Sigmoid colon (tissue), 6 donors: ENCODE measurements at regions not wholly inside any gene's neighbourhood (a gene's known extent, or its start where the extent isn't known, plus 50 kb on each side); places are given as distances from the start of the nearest gene placed in this dataset.

Experiments used
- DNase-seq: peaks from one replicate; pipeline ENCODE4 v3.0.0-alpha.2; 2019
- H3K27ac ChIP-seq, 4 donors: fragments of 200-600 bp; sonication (generic); one replicate each; pipeline ENCODE4 v1.5.1; 2016 to 2019; ENCODE audit warnings: mild to moderate bottlenecking in 1 of 4
- H3K27me3 ChIP-seq, 3 donors: fragments of 200-600 bp; sonication (generic); one replicate each; pipeline ENCODE4 v1.5.1; 2019; ENCODE audit warnings: mild to moderate bottlenecking in 1 of 3
- H3K36me3 ChIP-seq, 4 donors: fragments of 200-600 bp; sonication (generic); one replicate each; pipeline ENCODE4 v1.5.1; 2016 to 2019
- H3K4me1 ChIP-seq, 4 donors: fragments of 200-600 bp; sonication (generic); one replicate each; pipeline ENCODE4 v1.5.1; 2017 to 2019
- H3K4me3 ChIP-seq, 4 donors: fragments of 200-600 bp; sonication (generic); one replicate each; pipeline ENCODE4 v1.5.1; 2017 to 2019; ENCODE audit warnings: mild to moderate bottlenecking in 2 of 4, moderate library complexity in 1 of 4
- H3K9me3 ChIP-seq, 4 donors: fragments of 200-600 bp in 3 of 4; sonication (generic) in 3 of 4; one replicate each; pipeline versions ENCODE4 v1.5.1 to v1.6.1; 2013 to 2019
- CTCF ChIP-seq, 4 experiments: fragments of 450-650 bp in 3 of 4; fragments of 200-600 bp in 1 of 4; IDR thresholded peaks; one replicate each; pipeline ENCODE4 v1.5.1; 2016 to 2019; ENCODE audit warnings: antibody characterized with exemption in 4 of 4, mild to moderate bottlenecking in 3 of 4, moderate library complexity in 2 of 4
- EP300 ChIP-seq, 4 donors: sonication (generic); formaldehyde crosslinking; IDR thresholded peaks; one replicate each; pipeline ENCODE4 v1.6.1; 2017; ENCODE audit warnings: antibody characterized with exemption in 4 of 4
- POLR2A ChIP-seq, 2 donors: fragments of 450-650 bp; IDR thresholded peaks; one replicate each; pipeline ENCODE4 v1.6.1; 2016; ENCODE audit warnings: antibody characterized with exemption in 2 of 2, mild to moderate bottlenecking in 2 of 2, moderate library complexity in 2 of 2
- POLR2AphosphoS5 ChIP-seq, 4 donors: sonication (generic); formaldehyde crosslinking; IDR thresholded peaks; one replicate each; pipeline ENCODE4 v1.6.1; 2017; ENCODE audit warnings: antibody characterized with exemption in 4 of 4
- WGBS, 2 donors: extraction: QIAGEN DNeasy Blood & Tissue Kit; methylation state at CpG; one replicate each; pipeline ENCODE4 v1.1.7; 2013; 5-methylcytosine and 5-hydroxymethylcytosine counted together
- intact Hi-C: fragments of 100-400 bp; cut with DNase I; formaldehyde crosslinking; loops from one replicate; pipeline ENCODE4 v1.15.1; 2023
- donor health status: healthy with polysubstance abuse.
- donor health status: healthy.

GRCh38 chr9:103116246-103116645 lies 121.1 kb downstream of the CYLC2 start:
- 77 to 78% methylated on average over 2 of the region's 2 CpGs for WGBS, 2 donors
- no peak for DNase-seq
- H3K9me3 ChIP-seq = no peaks in the 10 kb centered on the region
- intact Hi-C loops = no loop called here
- H3K4me1 ChIP-seq = no peaks in the 10 kb centered on the region
- no peak overlapping the region for H3K27ac ChIP-seq
- no peaks in the 10 kb centered on the region for H3K27me3 ChIP-seq
- H3K4me3 ChIP-seq = no peak overlapping the region
- no peaks in the 10 kb centered on the region for H3K36me3 ChIP-seq
- TF ChIP-seq CTCF (IDR thresholded peaks at IDR 0.05) (no peak), EP300 (IDR thresholded peaks at IDR 0.05) (no peak), POLR2A (IDR thresholded peaks at IDR 0.05) (no peak), POLR2AphosphoS5 (IDR thresholded peaks at IDR 0.05) (no peak)

- WGBS, 2 donors = 75 to 85% methylated on average over 2 of the region's 2 CpGs
- Histone ChIP-seq H3K4me3 (no peak overlapping the region), H3K36me3 (no peaks in the 10 kb centered on the region), H3K27ac (no peak overlapping the region), H3K4me1 (no peaks in the 10 kb centered on the region), H3K27me3 (no peaks in the 10 kb centered on the region), H3K9me3 (peaks cover 0 to 5% (median 0%) of the 10 kb centered on the region in 4 donors)
- intact Hi-C loops = no loop called here
- TF ChIP-seq CTCF (IDR thresholded peaks at IDR 0.05) (no peak), EP300 (IDR thresholded peaks at IDR 0.05) (no peak), POLR2A (IDR thresholded peaks at IDR 0.05) (no peak), POLR2AphosphoS5 (IDR thresholded peaks at IDR 0.05) (no peak)
- no peak for DNase-seq
Measured at GRCh38 chr9:103126494-103126893, 131.4 kb downstream of the CYLC2 start.

- H3K4me3 ChIP-seq = no peak overlapping the region
- H3K27me3 ChIP-seq = no peaks in the 10 kb centered on the region
- WGBS, 2 donors = 70 to 90% methylated on average over 2 of the region's 2 CpGs
- DNase-seq = no peak
- H3K27ac ChIP-seq = no peak overlapping the region
- intact Hi-C loops = no loop called here
- H3K36me3 ChIP-seq = no peaks in the 10 kb centered on the region
- no peaks in the 10 kb centered on the region for H3K4me1 ChIP-seq
- no peaks in the 10 kb centered on the region for H3K9me3 ChIP-seq
- TF ChIP-seq EP300 (IDR thresholded peaks at IDR 0.05) (no peak), POLR2AphosphoS5 (IDR thresholded peaks at IDR 0.05) (no peak), POLR2A (IDR thresholded peaks at IDR 0.05) (no peak)
Measured at GRCh38 chr9:103139891-103140290, 144.8 kb downstream of the CYLC2 start.

- Histone ChIP-seq H3K27me3 (no peaks in the 10 kb centered on the region), H3K27ac (no peak overlapping the region), H3K4me3 (no peak overlapping the region), H3K9me3 (peaks cover 0 to 6% (median 2%) of the 10 kb centered on the region in 4 donors), H3K36me3 (no peaks in the 10 kb centered on the region), H3K4me1 (no peaks in the 10 kb centered on the region)
- 56 to 66% methylated on average over 2 of the region's 2 CpGs for WGBS, 2 donors
- TF ChIP-seq EP300 (IDR thresholded peaks at IDR 0.05) (no peak), CTCF (IDR thresholded peaks at IDR 0.05) (no peak)
- intact Hi-C loops = no loop called here
- DNase-seq = no peak
Measured at GRCh38 chr9:103152473-103152872, 157.3 kb downstream of the CYLC2 start.

- no peak overlapping the region for H3K27ac ChIP-seq
- no peak for TF ChIP-seq EP300 (IDR thresholded peaks at IDR 0.05)
- TF ChIP-seq POLR2A (IDR thresholded peaks at IDR 0.05) = no peak
- no peak for TF ChIP-seq POLR2AphosphoS5 (IDR thresholded peaks at IDR 0.05)
- TF ChIP-seq CTCF (IDR thresholded peaks at IDR 0.05) = no peak
- H3K4me1 ChIP-seq = no peaks in the 10 kb centered on the region
- intact Hi-C loops = no loop called here
- no peak for DNase-seq
- 69 to 81% methylated on average over 4 of the region's 4 CpGs for WGBS, 2 donors
- H3K36me3 ChIP-seq = no peaks in the 10 kb centered on the region
- peaks cover 0 to 13% (median 3%) of the 10 kb centered on the region in 4 donors for H3K9me3 ChIP-seq
- no peak overlapping the region for H3K4me3 ChIP-seq
- no peaks in the 10 kb centered on the region for H3K27me3 ChIP-seq
Measured at GRCh38 chr9:103167530-103167929, 172.4 kb downstream of the CYLC2 start.
